Keratinocyte (primary cell): ENCODE measurements at regions not wholly inside any gene's neighbourhood (a gene's known extent, or its start where the extent isn't known, plus 50 kb on each side); places are given as distances from the start of the nearest gene placed in this dataset.

ENCODE experiments used
- DNase-seq: peaks from one replicate; pipeline ENCODE4 v3.0.0-alpha.2; 2011; ENCODE audit warnings: low read depth, missing footprints, low spot score
- FAIRE-seq: peaks from 2 replicates; lab custom pipeline; 2011; peaks lifted over from hg19 to GRCh38; lab: Jason Lieb, UNC
- H2AFZ ChIP-seq: 2 replicates; pipeline ENCODE4 v1.6.0; 2012; ENCODE audit warnings: low read length, control low read depth, inconsistent platforms; ENCODE audit not compliant: control insufficient read depth
- H3K27ac ChIP-seq: 2 replicates; pipeline ENCODE4 v1.5.1; 2011; ENCODE audit warnings: low read length; ENCODE audit not compliant: control insufficient read depth, insufficient read depth
- H3K27me3 ChIP-seq: 3 replicates; pipeline ENCODE4 v1.6.0; 2011; ENCODE audit warnings: low read length; ENCODE audit not compliant: control insufficient read depth, insufficient read depth; ENCODE audit errors: extremely low read depth
- H3K36me3 ChIP-seq, 2 experiments: 2 replicates in 1 of 2; 3 replicates in 1 of 2; pipeline ENCODE4 v1.5.1; 2011; ENCODE audit warnings: low read length in 2 of 2, mild to moderate bottlenecking in 1 of 2; ENCODE audit not compliant: control insufficient read depth in 2 of 2, insufficient read depth in 2 of 2; ENCODE audit errors: extremely low read depth in 1 of 2
- H3K4me1 ChIP-seq: 3 replicates; pipeline ENCODE4 v1.5.1; 2011; ENCODE audit warnings: low read length; ENCODE audit not compliant: control insufficient read depth, insufficient read depth; ENCODE audit errors: extremely low read depth
- H3K4me2 ChIP-seq: 3 replicates; pipeline ENCODE4 v1.6.0; 2011; ENCODE audit warnings: low read depth, low read length; ENCODE audit not compliant: control insufficient read depth, insufficient read depth; ENCODE audit errors: extremely low read depth
- H3K4me3 ChIP-seq, 3 experiments: fragments of 200-600 bp in 1 of 3; sonication (generic) in 1 of 3; 2 replicates in 2 of 3; 3 replicates in 1 of 3; pipeline ENCODE4 v1.5.1; 2011 to 2016; ENCODE audit warnings: low read length in 3 of 3, mild to moderate bottlenecking in 3 of 3, control low read depth in 2 of 3, inconsistent platforms in 1 of 3, low read depth in 1 of 3, mixed read lengths in 1 of 3, mixed run types in 1 of 3, moderate library complexity in 1 of 3; ENCODE audit not compliant: control insufficient read depth in 2 of 3, insufficient read depth in 2 of 3; ENCODE audit errors: extremely low read depth in 1 of 3
- H3K79me2 ChIP-seq: 2 replicates; pipeline ENCODE4 v1.6.0; 2012; ENCODE audit warnings: low read length; ENCODE audit not compliant: control insufficient read depth, insufficient read depth
- H3K9ac ChIP-seq: 3 replicates; pipeline ENCODE4 v1.6.0; 2011; ENCODE audit warnings: low read length; ENCODE audit not compliant: control insufficient read depth, insufficient read depth; ENCODE audit errors: extremely low read depth
- H3K9me1 ChIP-seq: 3 replicates; pipeline ENCODE4 v1.6.0; 2011; ENCODE audit warnings: low read length; ENCODE audit not compliant: control insufficient read depth, insufficient read depth; ENCODE audit errors: extremely low read depth
- H3K9me3 ChIP-seq: 2 replicates; pipeline ENCODE4 v1.5.1; 2012; ENCODE audit warnings: low read depth, low read length; ENCODE audit not compliant: control insufficient read depth
- H4K20me1 ChIP-seq: 3 replicates; pipeline ENCODE4 v1.6.0; 2011; ENCODE audit warnings: low read length; ENCODE audit not compliant: control insufficient read depth, insufficient read depth; ENCODE audit errors: extremely low read depth
- EZH2 ChIP-seq: IDR thresholded peaks from one replicate; pipeline ENCODE4 v1.6.1; 2012; ENCODE audit warnings: inconsistent platforms, mild to moderate bottlenecking, low read length, moderate library complexity
- dilution Hi-C: fragments of 300-500 bp; cut with MboI; formaldehyde crosslinking; loops from one replicate; pipeline ENCODE4 v1.7.0; 2020; ENCODE audit warnings: low sequenced_read_pairs; ENCODE audit not compliant: extremely low pct_ligation_motif_present
- TF ChIP-seq, protein P1 (sequence below), 3 experiments: IDR thresholded peaks in 1 of 3; conservative IDR thresholded peaks in 1 of 3; optimal IDR thresholded peaks in 1 of 3; 2 replicates in 2 of 3; 3 replicates in 1 of 3; pipeline versions ENCODE3 to v1.5.1; 2011; ENCODE audit warnings: low read length in 3 of 3, mild to moderate bottlenecking in 3 of 3, moderate library complexity in 2 of 3, control low read depth in 1 of 3, inconsistent platforms in 1 of 3; ENCODE audit not compliant: insufficient read depth in 2 of 3; ENCODE audit errors: extremely low read depth in 1 of 3

GRCh38 chr1:177775924-177776323, 193.9 kb downstream of the SEC16B start:
- Histone ChIP-seq H3K9ac (no peak overlapping the region), H3K4me3 (no peak overlapping the region), H3K9me3 (peaks cover 6% of the 10 kb centered on the region), H3K27me3 (no peaks in the 10 kb centered on the region), H3K79me2 (no peaks in the 10 kb centered on the region), H3K36me3 (no peaks in the 10 kb centered on the region), H2AFZ (no peak overlapping the region), H3K4me1 (no peaks in the 10 kb centered on the region), H3K27ac (no peak overlapping the region), H3K4me2 (no peak overlapping the region), H4K20me1 (no peaks in the 10 kb centered on the region), H3K9me1 (no peaks in the 10 kb centered on the region)
- dilution Hi-C loops: no loop called here
- DNase-seq: no peak
- FAIRE-seq: no peak
- TF ChIP-seq, protein P1, sequence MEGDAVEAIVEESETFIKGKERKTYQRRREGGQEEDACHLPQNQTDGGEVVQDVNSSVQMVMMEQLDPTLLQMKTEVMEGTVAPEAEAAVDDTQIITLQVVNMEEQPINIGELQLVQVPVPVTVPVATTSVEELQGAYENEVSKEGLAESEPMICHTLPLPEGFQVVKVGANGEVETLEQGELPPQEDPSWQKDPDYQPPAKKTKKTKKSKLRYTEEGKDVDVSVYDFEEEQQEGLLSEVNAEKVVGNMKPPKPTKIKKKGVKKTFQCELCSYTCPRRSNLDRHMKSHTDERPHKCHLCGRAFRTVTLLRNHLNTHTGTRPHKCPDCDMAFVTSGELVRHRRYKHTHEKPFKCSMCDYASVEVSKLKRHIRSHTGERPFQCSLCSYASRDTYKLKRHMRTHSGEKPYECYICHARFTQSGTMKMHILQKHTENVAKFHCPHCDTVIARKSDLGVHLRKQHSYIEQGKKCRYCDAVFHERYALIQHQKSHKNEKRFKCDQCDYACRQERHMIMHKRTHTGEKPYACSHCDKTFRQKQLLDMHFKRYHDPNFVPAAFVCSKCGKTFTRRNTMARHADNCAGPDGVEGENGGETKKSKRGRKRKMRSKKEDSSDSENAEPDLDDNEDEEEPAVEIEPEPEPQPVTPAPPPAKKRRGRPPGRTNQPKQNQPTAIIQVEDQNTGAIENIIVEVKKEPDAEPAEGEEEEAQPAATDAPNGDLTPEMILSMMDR (optimal IDR thresholded peaks at IDR 0.05 in 1 of 3, IDR thresholded peaks at IDR 0.05 in 1 of 3, conservative IDR thresholded peaks at IDR 0.05 in 1 of 3; ENCODE audit: extremely low read depth in 1 of 3, insufficient read depth in 2 of 3, low read length in 3 of 3): no peak
- TF ChIP-seq EZH2: no peak

DNA sequence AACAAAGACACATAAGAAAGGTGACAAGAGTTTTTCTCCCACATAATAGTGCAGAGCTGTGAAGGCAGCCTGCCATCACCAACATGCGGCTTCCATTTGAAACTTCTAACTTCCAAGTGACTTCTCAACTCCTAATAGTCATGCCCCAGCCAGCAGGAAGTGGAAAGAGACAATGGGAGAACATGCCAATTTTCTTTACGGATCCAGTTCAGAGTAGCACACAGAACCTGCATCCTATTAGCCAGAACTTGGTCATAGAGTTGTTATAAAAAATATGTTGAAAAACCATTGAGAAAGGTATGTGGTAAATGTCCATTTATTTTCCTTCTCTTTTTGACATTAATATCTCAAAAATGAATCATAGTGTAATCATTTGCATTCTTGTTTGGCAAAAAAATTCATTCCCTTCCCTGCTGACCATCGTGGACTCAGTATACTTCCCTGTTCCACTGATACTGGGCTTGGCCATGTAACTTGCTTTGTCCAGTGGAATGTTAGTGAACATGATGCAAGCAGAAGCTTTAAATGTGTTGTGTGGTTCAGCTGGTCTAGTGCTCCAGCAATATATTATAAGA, 197.4 kb downstream of the SEC16B start:
- Histone ChIP-seq H3K36me3 (no peaks in the 10 kb centered on the region), H3K4me2 (no peak overlapping the region), H3K4me3 (no peak overlapping the region), H3K9me1 (no peaks in the 10 kb centered on the region), H3K79me2 (no peaks in the 10 kb centered on the region), H3K9ac (no peak overlapping the region), H2AFZ (no peak overlapping the region), H4K20me1 (no peaks in the 10 kb centered on the region), H3K9me3 (peaks cover 6% of the 10 kb centered on the region), H3K27me3 (no peaks in the 10 kb centered on the region), H3K27ac (no peak overlapping the region), H3K4me1 (no peaks in the 10 kb centered on the region)
- FAIRE-seq: no peak
- DNase-seq: no peak
- TF ChIP-seq EZH2: no peak
- TF ChIP-seq, protein P1 (optimal IDR thresholded peaks at IDR 0.05 in 1 of 3, IDR thresholded peaks at IDR 0.05 in 1 of 3, conservative IDR thresholded peaks at IDR 0.05 in 1 of 3; ENCODE audit: extremely low read depth in 1 of 3, insufficient read depth in 2 of 3, low read length in 3 of 3): no peak
- dilution Hi-C loops: no loop called here
